ENCODE measurements at regions not wholly inside any gene's neighbourhood (a gene's known extent, or its start where the extent isn't known, plus 50 kb on each side); places are given as distances from the start of the nearest gene placed in this dataset.

GRCh38 chr20:19937651-19938420 lies 79.3 kb upstream of the NAA20 start (continued):
- TF ChIP-seq ZNF34 (CRISPR knock-in tag; IDR thresholded peaks at IDR 0.05; ENCODE audit: borderline replicate concordance) (no peak), U2AF1 (optimal IDR thresholded peaks at IDR 0.05; ENCODE audit: low read depth, low read length) (no peak), ZNF33A (CRISPR knock-in tag; IDR thresholded peaks at IDR 0.05; ENCODE audit: borderline replicate concordance) (no peak), AHR (CRISPR knock-in tag; IDR thresholded peaks at IDR 0.05) (no peak), ZNF558 (CRISPR knock-in tag; IDR thresholded peaks at IDR 0.05; ENCODE audit: borderline replicate concordance) (no peak), MEIS1 (CRISPR knock-in tag; IDR thresholded peaks at IDR 0.05; ENCODE audit: borderline replicate concordance) (no peak), GATAD2A (CRISPR knock-in tag; IDR thresholded peaks at IDR 0.05) (peak; percentile 33; the same call in 1 of the 2 replicates), ZNF224 (CRISPR knock-in tag; IDR thresholded peaks at IDR 0.05) (no peak), MED8 (CRISPR knock-in tag; IDR thresholded peaks at IDR 0.05; ENCODE audit: insufficient replicate concordance) (no peak), FOXA1 (IDR thresholded peaks at IDR 0.05) (no peak), FOXA1 (CRISPR knock-in tag; IDR thresholded peaks at IDR 0.05) (no peak), ZBTB10 (CRISPR knock-in tag; IDR thresholded peaks at IDR 0.05; ENCODE audit: borderline replicate concordance) (no peak), ZNF704 (CRISPR knock-in tag; IDR thresholded peaks at IDR 0.05; ENCODE audit: borderline replicate concordance) (no peak), SOX13 (IDR thresholded peaks at IDR 0.05) (no peak), SOX13 (CRISPR knock-in tag; conservative IDR thresholded peaks at IDR 0.05 in 1 of 2, IDR thresholded peaks at IDR 0.05 in 1 of 2) (peak in 1 of 2 experiments; percentile 29; a peak in 1 of 4 replicates), ZNF121 (CRISPR knock-in tag; IDR thresholded peaks at IDR 0.05) (no peak)
- TF ChIP-seq, protein P1, sequence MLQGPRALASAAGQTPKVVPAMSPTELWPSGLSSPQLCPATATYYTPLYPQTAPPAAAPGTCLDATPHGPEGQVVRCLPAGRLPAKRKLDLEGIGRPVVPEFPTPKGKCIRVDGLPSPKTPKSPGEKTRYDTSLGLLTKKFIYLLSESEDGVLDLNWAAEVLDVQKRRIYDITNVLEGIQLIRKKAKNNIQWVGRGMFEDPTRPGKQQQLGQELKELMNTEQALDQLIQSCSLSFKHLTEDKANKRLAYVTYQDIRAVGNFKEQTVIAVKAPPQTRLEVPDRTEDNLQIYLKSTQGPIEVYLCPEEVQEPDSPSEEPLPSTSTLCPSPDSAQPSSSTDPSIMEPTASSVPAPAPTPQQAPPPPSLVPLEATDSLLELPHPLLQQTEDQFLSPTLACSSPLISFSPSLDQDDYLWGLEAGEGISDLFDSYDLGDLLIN (CRISPR knock-in tag; IDR thresholded peaks at IDR 0.05; ENCODE audit: borderline replicate concordance) = no peak
- TF ChIP-seq, protein P2, sequence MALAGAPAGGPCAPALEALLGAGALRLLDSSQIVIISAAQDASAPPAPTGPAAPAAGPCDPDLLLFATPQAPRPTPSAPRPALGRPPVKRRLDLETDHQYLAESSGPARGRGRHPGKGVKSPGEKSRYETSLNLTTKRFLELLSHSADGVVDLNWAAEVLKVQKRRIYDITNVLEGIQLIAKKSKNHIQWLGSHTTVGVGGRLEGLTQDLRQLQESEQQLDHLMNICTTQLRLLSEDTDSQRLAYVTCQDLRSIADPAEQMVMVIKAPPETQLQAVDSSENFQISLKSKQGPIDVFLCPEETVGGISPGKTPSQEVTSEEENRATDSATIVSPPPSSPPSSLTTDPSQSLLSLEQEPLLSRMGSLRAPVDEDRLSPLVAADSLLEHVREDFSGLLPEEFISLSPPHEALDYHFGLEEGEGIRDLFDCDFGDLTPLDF (CRISPR knock-in tag; IDR thresholded peaks at IDR 0.05) = no peak
- TF ChIP-seq, protein P3, sequence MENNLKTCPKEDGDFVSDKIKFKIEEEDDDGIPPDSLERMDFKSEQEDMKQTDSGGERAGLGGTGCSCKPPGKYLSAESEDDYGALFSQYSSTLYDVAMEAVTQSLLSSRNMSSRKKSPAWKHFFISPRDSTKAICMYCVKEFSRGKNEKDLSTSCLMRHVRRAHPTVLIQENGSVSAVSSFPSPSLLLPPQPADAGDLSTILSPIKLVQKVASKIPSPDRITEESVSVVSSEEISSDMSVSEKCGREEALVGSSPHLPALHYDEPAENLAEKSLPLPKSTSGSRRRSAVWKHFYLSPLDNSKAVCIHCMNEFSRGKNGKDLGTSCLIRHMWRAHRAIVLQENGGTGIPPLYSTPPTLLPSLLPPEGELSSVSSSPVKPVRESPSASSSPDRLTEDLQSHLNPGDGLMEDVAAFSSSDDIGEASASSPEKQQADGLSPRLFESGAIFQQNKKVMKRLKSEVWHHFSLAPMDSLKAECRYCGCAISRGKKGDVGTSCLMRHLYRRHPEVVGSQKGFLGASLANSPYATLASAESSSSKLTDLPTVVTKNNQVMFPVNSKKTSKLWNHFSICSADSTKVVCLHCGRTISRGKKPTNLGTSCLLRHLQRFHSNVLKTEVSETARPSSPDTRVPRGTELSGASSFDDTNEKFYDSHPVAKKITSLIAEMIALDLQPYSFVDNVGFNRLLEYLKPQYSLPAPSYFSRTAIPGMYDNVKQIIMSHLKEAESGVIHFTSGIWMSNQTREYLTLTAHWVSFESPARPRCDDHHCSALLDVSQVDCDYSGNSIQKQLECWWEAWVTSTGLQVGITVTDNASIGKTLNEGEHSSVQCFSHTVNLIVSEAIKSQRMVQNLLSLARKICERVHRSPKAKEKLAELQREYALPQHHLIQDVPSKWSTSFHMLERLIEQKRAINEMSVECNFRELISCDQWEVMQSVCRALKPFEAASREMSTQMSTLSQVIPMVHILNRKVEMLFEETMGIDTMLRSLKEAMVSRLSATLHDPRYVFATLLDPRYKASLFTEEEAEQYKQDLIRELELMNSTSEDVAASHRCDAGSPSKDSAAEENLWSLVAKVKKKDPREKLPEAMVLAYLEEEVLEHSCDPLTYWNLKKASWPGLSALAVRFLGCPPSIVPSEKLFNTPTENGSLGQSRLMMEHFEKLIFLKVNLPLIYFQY (CRISPR knock-in tag; IDR thresholded peaks at IDR 0.05; ENCODE audit: borderline replicate concordance) = no peak

All from HepG2 (cell line).